GM12892 (cell line): ENCODE measurements at regions not wholly inside any gene's neighbourhood (a gene's known extent, or its start where the extent isn't known, plus 50 kb on each side); places are given as distances from the start of the nearest gene placed in this dataset.

Experiments used
- POLR2A ChIP-seq: IDR thresholded peaks from 2 replicates; pipeline ENCODE4 v1.6.1; 2011; ENCODE audit warnings: low read depth, low read length, control low read depth
- POLR2AphosphoS5 ChIP-seq: IDR thresholded peaks from 2 replicates; pipeline ENCODE4 v1.6.1; 2011; ENCODE audit warnings: low read depth, low read length, control low read depth
- TAF1 ChIP-seq: IDR thresholded peaks from 2 replicates; pipeline ENCODE4 v1.6.1; 2011; ENCODE audit warnings: low read depth, mild to moderate bottlenecking, control low read depth, low read length, borderline replicate concordance

DNA sequence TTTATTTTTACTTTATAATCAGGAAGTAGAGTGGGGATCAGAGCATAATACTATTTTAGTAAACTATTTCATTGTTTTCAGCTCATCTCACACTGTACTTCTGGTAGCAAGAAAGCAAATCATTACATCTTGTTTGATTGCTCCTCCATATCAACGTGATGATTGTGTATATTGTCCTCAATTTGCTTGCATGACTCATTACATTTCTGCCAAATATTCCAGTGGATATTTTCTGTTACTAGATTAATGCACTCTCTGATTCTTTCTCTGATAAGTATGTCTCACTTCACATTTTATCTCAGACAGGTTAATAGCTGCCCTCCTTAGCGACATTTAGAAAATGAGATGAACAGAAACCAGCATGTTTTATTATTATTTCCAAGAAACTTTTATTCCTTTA lies 1145.3 kb downstream of the OTOL1 start:
- TF ChIP-seq POLR2A: no peak
- no peak for TF ChIP-seq POLR2AphosphoS5
- no peak for TF ChIP-seq TAF1
